HEK293 (cell line): ENCODE measurements at regions not wholly inside any gene's neighbourhood (a gene's known extent, or its start where the extent isn't known, plus 50 kb on each side); places are given as distances from the start of the nearest gene placed in this dataset.

Source experiments
- KLF1 ChIP-seq: fragments of 450-650 bp; formaldehyde crosslinking; IDR thresholded peaks from 2 replicates; pipeline ENCODE4 v1.5.1; 2016; ENCODE audit warnings: missing biosample characterization, missing genetic modification characterization
- MEIS1 ChIP-seq: sonication (generic); formaldehyde crosslinking; IDR thresholded peaks from 2 replicates; pipeline ENCODE4 v1.8.1; 2022; ENCODE audit warnings: missing genetic modification reagents, mild to moderate bottlenecking, borderline replicate concordance
- ZFP41 ChIP-seq: fragments of 450-650 bp; formaldehyde crosslinking; IDR thresholded peaks from 2 replicates; pipeline ENCODE4 v1.5.1; 2016; ENCODE audit warnings: missing biosample characterization, missing genetic modification characterization, borderline replicate concordance
- ZNF121 ChIP-seq: fragments of 450-650 bp; formaldehyde crosslinking; IDR thresholded peaks from 2 replicates; pipeline ENCODE4 v1.5.1; 2016; ENCODE audit warnings: missing biosample characterization, missing genetic modification characterization
- TF ChIP-seq, protein P1 (sequence below): fragments of 450-650 bp; formaldehyde crosslinking; IDR thresholded peaks from 2 replicates; pipeline ENCODE4 v1.5.1; 2016; ENCODE audit warnings: missing biosample characterization, missing genetic modification characterization
- TF ChIP-seq, protein P2 (sequence below): fragments of 450-650 bp; formaldehyde crosslinking; IDR thresholded peaks from 2 replicates; pipeline ENCODE4 v1.5.1; 2016; ENCODE audit warnings: missing biosample characterization, missing genetic modification characterization

DNA sequence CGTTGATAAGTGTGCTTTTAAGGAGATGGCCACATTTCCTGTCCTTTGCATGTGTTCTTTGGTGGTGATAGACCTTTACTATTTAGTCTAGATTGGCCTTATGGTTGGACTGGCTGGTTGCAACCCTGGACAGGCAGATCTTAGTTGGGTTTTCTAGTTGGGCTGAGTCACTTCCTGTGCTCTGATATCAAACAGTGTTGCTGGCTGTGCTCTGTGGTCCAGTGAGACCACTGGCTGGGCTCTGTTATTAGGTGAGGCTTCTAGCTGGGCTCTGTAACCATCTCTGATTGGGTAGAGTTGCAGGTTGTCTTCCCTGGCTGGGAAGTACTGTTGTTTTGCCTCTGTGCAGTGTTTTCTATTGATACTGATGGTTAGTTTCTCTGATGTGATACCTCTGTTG lies 432.5 kb downstream of the LRRC70 start:
- TF ChIP-seq, protein P1, sequence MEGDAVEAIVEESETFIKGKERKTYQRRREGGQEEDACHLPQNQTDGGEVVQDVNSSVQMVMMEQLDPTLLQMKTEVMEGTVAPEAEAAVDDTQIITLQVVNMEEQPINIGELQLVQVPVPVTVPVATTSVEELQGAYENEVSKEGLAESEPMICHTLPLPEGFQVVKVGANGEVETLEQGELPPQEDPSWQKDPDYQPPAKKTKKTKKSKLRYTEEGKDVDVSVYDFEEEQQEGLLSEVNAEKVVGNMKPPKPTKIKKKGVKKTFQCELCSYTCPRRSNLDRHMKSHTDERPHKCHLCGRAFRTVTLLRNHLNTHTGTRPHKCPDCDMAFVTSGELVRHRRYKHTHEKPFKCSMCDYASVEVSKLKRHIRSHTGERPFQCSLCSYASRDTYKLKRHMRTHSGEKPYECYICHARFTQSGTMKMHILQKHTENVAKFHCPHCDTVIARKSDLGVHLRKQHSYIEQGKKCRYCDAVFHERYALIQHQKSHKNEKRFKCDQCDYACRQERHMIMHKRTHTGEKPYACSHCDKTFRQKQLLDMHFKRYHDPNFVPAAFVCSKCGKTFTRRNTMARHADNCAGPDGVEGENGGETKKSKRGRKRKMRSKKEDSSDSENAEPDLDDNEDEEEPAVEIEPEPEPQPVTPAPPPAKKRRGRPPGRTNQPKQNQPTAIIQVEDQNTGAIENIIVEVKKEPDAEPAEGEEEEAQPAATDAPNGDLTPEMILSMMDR (tag by site-specific recombination): no peak
- TF ChIP-seq ZNF121 (tag by site-specific recombination) (no peak), KLF1 (no peak), MEIS1 (no peak), ZFP41 (no peak)
- TF ChIP-seq, protein P2, sequence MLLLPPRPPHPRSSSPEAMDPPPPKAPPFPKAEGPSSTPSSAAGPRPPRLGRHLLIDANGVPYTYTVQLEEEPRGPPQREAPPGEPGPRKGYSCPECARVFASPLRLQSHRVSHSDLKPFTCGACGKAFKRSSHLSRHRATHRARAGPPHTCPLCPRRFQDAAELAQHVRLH (tag by site-specific recombination): no peak
